DND-41 (cell line): ENCODE measurements at regions not wholly inside any gene's neighbourhood (a gene's known extent, or its start where the extent isn't known, plus 50 kb on each side); places are given as distances from the start of the nearest gene placed in this dataset.

Experiments
- ATAC-seq: fragments of 200-7000 bp; cut with Tn5 transposase; 3 replicates; pipeline ENCODE4 v1.9.1; 2021; ENCODE audit warnings: low read depth; ENCODE audit not compliant: insufficient read depth
- DNase-seq: peaks from one replicate; pipeline ENCODE4 v3.0.0-alpha.2; 2020
- H2AFZ ChIP-seq: 2 replicates; pipeline ENCODE4 v1.6.0; 2012; ENCODE audit warnings: low read depth, low read length
- H3K27ac ChIP-seq: 2 replicates; pipeline ENCODE4 v1.5.1; 2012; ENCODE audit warnings: low read length, inconsistent platforms
- H3K27me3 ChIP-seq: fragments of 200-600 bp; sonication (generic); 2 replicates; pipeline ENCODE4 v1.6.0; 2012; ENCODE audit warnings: low read length, mild to moderate bottlenecking, inconsistent platforms; ENCODE audit not compliant: insufficient read depth, poor library complexity
- H3K36me3 ChIP-seq: 2 replicates; pipeline ENCODE4 v1.5.1; 2012; ENCODE audit warnings: low read length, inconsistent platforms; ENCODE audit not compliant: insufficient read depth
- H3K4me1 ChIP-seq: 2 replicates; pipeline ENCODE4 v1.5.1; 2012; ENCODE audit warnings: mild to moderate bottlenecking, low read length; ENCODE audit not compliant: insufficient read depth
- H3K4me2 ChIP-seq: 2 replicates; pipeline ENCODE4 v1.6.0; 2012; ENCODE audit warnings: mild to moderate bottlenecking, moderate library complexity, low read length, inconsistent platforms; ENCODE audit not compliant: insufficient read depth
- H3K4me3 ChIP-seq, 2 experiments: fragments of 200-600 bp in 1 of 2; shearing (Covaris generic) in 1 of 2; 2 replicates each; pipeline ENCODE4 v1.5.1; 2012 to 2016; ENCODE audit warnings: inconsistent platforms in 2 of 2, low read length in 2 of 2, mild to moderate bottlenecking in 2 of 2, low read depth in 1 of 2, moderate library complexity in 1 of 2
- H3K79me2 ChIP-seq: 2 replicates; pipeline ENCODE4 v1.6.0; 2012; ENCODE audit warnings: low read length, inconsistent platforms; ENCODE audit not compliant: insufficient read depth
- H3K9ac ChIP-seq: 2 replicates; pipeline ENCODE4 v1.6.0; 2012; ENCODE audit warnings: low read depth, mild to moderate bottlenecking, inconsistent platforms, low read length, moderate library complexity
- H3K9me3 ChIP-seq: 2 replicates; pipeline ENCODE4 v1.5.1; 2012; ENCODE audit warnings: low read length, moderate library complexity, mild to moderate bottlenecking, inconsistent platforms; ENCODE audit not compliant: insufficient read depth, severe bottlenecking
- H4K20me1 ChIP-seq: 2 replicates; pipeline ENCODE4 v1.6.0; 2012; ENCODE audit warnings: low read length; ENCODE audit not compliant: insufficient read depth
- CTCF ChIP-seq: IDR thresholded peaks from 2 replicates; pipeline ENCODE4 v1.5.1; 2012; ENCODE audit warnings: borderline replicate concordance, low read length, moderate library complexity, mild to moderate bottlenecking; ENCODE audit not compliant: poor library complexity, severe bottlenecking; ENCODE audit errors: extremely low read depth
- EZH2 ChIP-seq: IDR thresholded peaks from 3 replicates; pipeline ENCODE4 v1.6.1; 2012; ENCODE audit warnings: borderline replicate concordance, low read depth, mild to moderate bottlenecking, moderate library complexity, low read length, inconsistent platforms; ENCODE audit not compliant: severe bottlenecking

DNA sequence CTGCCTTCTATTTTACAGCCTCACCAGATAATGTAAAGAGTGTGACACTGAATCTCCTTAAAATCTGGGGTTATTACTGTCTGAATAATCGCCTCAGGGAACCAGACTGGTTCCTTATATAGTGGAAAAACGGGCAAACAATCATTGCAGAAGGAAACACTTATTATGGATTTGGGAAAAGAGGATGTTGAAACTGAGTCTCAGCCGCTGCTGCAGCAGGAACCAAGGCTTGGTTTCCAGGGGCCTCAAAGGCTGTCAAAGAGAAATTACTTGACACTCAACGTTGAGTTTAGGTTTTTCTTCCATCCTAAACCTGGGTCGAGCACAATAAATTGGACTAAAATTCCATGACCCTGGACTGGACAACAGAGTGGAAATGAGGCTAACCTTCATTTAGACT lies 103.8 kb upstream of the AHR start:
- Histone ChIP-seq H3K79me2 (no peaks in the 10 kb centered on the region), H3K9ac (no peak overlapping the region), H3K9me3 (no peaks in the 10 kb centered on the region), H4K20me1 (no peaks in the 10 kb centered on the region), H3K27ac (no peak overlapping the region), H2AFZ (peak overlapping the region; percentile 51; the same call in 1 of the 2 replicates), H3K4me3 (no peak overlapping the region), H3K4me2 (no peak overlapping the region), H3K36me3 (no peaks in the 10 kb centered on the region), H3K27me3 (no peaks in the 10 kb centered on the region), H3K4me1 (no peaks in the 10 kb centered on the region)
- TF ChIP-seq EZH2 (no peak), CTCF (no peak)
- DNase-seq (no peak), ATAC-seq (no peak)

DNA sequence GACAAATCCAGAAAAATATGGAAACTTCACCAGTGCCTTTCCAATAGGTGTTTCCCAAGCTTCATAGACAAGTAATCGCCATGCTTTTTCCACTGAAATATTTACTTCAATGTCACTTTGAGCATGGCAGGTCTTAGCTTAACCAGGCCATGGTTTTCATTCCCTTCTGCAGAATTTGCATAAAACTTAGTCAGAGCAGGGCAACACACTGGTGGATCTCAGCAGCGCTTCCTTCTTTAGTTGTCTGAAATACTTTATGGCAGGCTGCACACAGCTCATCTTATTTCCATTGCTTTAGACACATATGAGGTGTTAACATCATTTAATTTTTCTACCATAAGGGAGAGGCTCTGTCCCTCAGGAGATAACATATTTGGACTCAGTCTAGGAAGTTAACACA lies 102.9 kb upstream of the AHR start:
- Histone ChIP-seq H3K36me3 (no peaks in the 10 kb centered on the region), H3K79me2 (no peaks in the 10 kb centered on the region), H3K27ac (no peak overlapping the region), H2AFZ (no peak overlapping the region), H3K9me3 (no peaks in the 10 kb centered on the region), H3K4me2 (no peak overlapping the region), H3K9ac (no peak overlapping the region), H3K27me3 (no peaks in the 10 kb centered on the region), H3K4me1 (no peaks in the 10 kb centered on the region), H3K4me3 (no peak overlapping the region), H4K20me1 (no peaks in the 10 kb centered on the region)
- ATAC-seq (no peak), DNase-seq (no peak)
- TF ChIP-seq EZH2 (no peak), CTCF (no peak)

DNA sequence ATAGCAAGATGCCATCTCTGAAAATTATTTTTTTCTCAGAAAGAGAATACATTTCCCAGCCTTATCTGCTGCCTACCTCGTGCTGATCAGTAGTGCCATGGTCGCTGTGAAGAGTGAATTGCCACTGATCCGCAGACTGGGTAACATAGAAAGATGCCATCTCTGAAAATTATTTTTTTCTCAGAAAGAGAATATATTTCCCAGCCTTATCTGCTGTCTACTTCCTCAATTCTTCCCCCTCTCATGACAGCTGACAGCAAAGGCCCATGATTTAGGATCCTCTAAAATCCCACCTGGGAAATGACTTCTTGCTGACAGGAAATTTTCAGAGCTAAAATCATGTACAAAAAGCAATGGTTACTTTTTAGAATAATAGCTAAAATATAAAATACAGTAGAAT lies 92.5 kb upstream of the AHR start:
- Histone ChIP-seq H3K4me1 (peaks cover 16% of the 10 kb centered on the region), H3K4me2 (no peak overlapping the region)

DNA sequence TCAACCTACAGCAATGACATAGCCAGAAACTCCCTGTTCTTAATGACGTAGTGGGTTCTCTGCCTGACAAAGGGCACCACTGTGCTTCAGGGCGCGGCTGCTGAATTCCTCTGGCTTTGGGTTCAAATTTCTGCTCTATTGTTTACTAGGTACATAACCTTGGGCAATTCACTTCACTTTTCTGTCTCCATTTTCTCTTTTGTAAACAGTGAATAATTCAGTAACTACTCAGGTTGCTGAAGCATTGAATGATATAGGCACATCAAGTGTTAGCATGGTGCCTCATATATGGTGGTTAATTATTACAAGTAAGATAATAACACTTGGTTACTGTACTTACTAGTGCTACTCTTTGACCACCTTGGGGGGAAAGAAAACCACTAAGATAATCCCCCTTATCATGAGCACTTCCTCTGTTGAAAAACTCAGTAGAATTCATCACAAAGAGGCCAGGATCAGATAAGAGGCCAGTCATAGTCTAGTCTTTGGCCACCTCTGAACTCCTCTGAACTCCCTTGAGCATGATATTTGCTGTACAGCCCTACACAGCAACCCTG lies 92.0 kb upstream of the AHR start:
- DNase-seq: no peak
- H3K27ac ChIP-seq: 0 out of 2 replicates have a peak overlapping the region, but pooled peaks have one; percentile 19
- no peak overlapping the region for H3K4me2 ChIP-seq

More for the DNA sequence above, 92.5 kb upstream of the AHR start:
- Histone ChIP-seq H3K4me3 (no peak overlapping the region), H3K27ac (no peak overlapping the region), H2AFZ (no peak overlapping the region), H3K27me3 (no peaks in the 10 kb centered on the region), H3K79me2 (no peaks in the 10 kb centered on the region), H4K20me1 (no peaks in the 10 kb centered on the region), H3K9me3 (no peaks in the 10 kb centered on the region), H3K9ac (no peak overlapping the region), H3K36me3 (no peaks in the 10 kb centered on the region)
- TF ChIP-seq EZH2: no peak
- ATAC-seq (no peak), DNase-seq (no peak)

More for the DNA sequence above, 92.0 kb upstream of the AHR start:
- Histone ChIP-seq H2AFZ (no peak overlapping the region), H3K79me2 (no peaks in the 10 kb centered on the region), H3K36me3 (no peaks in the 10 kb centered on the region), H3K4me1 (peaks cover 16% of the 10 kb centered on the region), H3K9ac (no peak overlapping the region), H3K4me3 (no peak overlapping the region), H3K27me3 (no peaks in the 10 kb centered on the region), H4K20me1 (no peaks in the 10 kb centered on the region), H3K9me3 (no peaks in the 10 kb centered on the region)
- TF ChIP-seq EZH2 (no peak), CTCF (no peak)
- peak; percentile 64 for ATAC-seq
